ENCODE measurements at regions not wholly inside any gene's neighbourhood (a gene's known extent, or its start where the extent isn't known, plus 50 kb on each side); places are given as distances from the start of the nearest gene placed in this dataset.

DNA sequence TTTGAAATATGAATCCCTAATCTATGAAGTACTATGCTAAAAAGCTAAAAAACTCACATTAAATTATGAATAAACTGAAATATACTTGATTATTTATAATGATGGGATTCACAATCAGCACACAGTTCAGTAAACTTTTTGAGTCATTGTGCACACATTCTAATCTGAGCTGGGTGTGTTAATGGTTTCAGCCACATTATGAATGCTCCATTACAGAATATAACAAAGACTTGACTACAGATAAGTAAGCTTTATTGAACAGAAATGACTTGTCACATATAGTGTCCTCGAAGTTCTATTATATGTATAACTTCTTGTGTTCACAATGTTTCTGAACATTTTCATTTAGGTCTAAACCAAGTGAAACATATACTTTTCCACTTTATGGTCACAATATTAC, 1649.9 kb upstream of the IGFBP7 start:
- no peak overlapping the region for H3K4me3 ChIP-seq (ENCODE audit: low read length)
- DNase-seq (ENCODE audit: low read depth) = no peak
- TF ChIP-seq CTCF (conservative IDR thresholded peaks at IDR 0.05; ENCODE audit: low read depth, low read length) = no peak

DNA sequence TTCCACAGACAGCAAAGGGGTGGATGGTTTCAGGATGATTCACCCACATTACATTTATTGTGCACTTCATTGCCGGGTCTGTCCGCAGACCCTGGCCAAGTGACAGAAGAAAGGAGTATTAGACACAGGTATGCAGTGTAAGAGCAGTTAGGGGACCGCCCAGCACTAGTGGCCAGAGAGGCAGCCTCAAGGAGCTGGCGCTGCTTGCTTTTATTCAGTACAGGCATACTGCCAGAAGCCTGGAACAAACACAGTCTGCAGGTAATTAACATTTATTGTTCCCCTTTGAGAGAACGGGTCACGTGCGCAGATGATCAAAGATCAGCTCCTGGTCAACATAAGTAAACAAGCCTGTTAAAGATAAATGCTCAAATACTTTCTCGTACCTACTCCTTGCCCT, 1639.0 kb upstream of the IGFBP7 start:
- H3K4me3 ChIP-seq (ENCODE audit: low read length) = no peak overlapping the region
- TF ChIP-seq CTCF (conservative IDR thresholded peaks at IDR 0.05; ENCODE audit: low read depth, low read length) = no peak
- no peak for DNase-seq (ENCODE audit: low read depth)

DNA sequence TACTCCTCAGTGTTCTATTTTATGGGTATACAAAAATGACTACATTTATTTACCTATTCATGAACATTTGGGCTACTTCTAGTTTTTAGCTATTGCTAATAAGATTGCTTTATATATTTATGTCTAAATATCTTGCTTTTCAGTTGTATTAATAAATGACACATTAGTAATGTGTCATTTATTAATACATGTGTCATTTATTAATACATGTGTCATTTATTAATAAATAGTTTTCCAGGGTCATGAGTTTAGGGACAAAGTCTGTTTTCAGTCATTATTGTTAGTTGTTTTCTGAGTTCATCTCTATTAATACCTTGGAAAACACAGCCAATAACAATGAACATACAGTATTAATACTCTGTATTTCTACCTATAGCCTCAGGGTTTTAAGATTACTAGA, 1630.7 kb upstream of the IGFBP7 start:
- H3K4me3 ChIP-seq (ENCODE audit: low read length) = no peak overlapping the region
- no peak for TF ChIP-seq CTCF (conservative IDR thresholded peaks at IDR 0.05; ENCODE audit: low read depth, low read length)
- no peak for DNase-seq (ENCODE audit: low read depth)

- no peak for TF ChIP-seq CTCF (conservative IDR thresholded peaks at IDR 0.05; ENCODE audit: low read depth, low read length)
- DNase-seq (ENCODE audit: low read depth) = no peak
- no peak overlapping the region for H3K4me3 ChIP-seq (ENCODE audit: low read length)
Observed at GRCh38 chr4:58739275-58739674, 1629.1 kb upstream of the IGFBP7 start.

DNA sequence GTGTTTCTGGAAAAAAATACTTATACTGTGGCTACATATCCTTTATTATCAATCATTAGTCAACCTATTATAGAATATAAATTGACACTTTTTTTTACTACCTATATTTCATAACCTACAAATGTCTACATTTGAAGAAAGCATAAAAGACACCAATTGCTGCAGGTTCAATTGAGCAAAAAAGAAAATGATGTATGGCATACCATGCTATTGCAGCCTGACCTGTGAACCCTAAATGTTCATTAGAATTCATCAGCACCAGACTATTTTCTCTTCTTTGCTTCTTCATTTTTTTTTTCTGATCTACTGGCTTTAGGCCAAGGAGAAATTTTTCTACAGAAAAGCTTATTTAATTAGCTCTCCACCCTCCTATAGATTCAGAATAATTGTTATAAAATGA, 1628.2 kb upstream of the IGFBP7 start:
- no peak for TF ChIP-seq CTCF (conservative IDR thresholded peaks at IDR 0.05; ENCODE audit: low read depth, low read length)
- DNase-seq (ENCODE audit: low read depth) = no peak
- no peak overlapping the region for H3K4me3 ChIP-seq (ENCODE audit: low read length)

DNA sequence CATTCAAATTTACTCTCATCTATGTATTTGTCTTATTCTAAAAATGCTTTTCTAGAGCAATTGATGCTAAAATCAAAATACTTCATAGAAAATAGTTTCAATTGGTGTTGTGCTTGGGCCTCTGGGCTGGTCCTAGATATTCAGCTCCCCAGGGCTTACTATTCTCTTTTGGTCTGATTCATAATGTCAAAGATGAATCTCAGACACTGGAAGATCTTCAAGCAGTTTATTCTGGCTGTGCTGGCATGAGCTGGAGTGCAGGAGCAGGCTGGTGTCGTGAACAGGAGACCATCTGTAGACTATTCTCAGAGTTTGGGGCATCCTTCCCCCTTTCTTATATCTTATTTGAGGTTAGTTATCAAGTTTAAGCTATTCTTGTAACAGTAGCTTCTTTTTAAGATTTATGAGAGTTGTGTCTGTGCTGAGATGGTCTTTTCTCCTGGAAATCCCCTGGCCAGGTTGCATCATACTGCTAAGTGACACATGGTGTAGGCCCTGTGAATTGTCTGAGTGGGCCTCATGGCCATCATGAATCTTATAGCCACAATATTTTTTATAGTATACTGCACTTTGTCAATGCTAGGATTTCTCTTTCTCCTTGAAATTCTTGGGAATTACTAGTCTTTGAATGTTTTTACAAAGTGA, 1624.0 kb upstream of the IGFBP7 start:
- H3K4me3 ChIP-seq (ENCODE audit: low read length) = no peak overlapping the region
- DNase-seq (ENCODE audit: low read depth) = no peak
- no peak for TF ChIP-seq CTCF (conservative IDR thresholded peaks at IDR 0.05; ENCODE audit: low read depth, low read length)

GRCh38 chr4:58732973-58733372, 1622.8 kb upstream of the IGFBP7 start:
- TF ChIP-seq CTCF (conservative IDR thresholded peaks at IDR 0.05; ENCODE audit: low read depth, low read length) = peak; percentile 31
- no peak overlapping the region for H3K4me3 ChIP-seq (ENCODE audit: low read length)
- no peak for DNase-seq (ENCODE audit: low read depth)
